Right cardiac atrium (tissue), 5 donors: ENCODE measurements at regions not wholly inside any gene's neighbourhood (a gene's known extent, or its start where the extent isn't known, plus 50 kb on each side); places are given as distances from the start of the nearest gene placed in this dataset.

Experiments used
- ATAC-seq, 2 donors: fragments of 200-7000 bp; cut with Tn5 transposase; one replicate each; pipeline versions ENCODE4 v1.8.0 to v1.9.1; 2020; ENCODE audit warnings: moderate library complexity in 2 of 2, mild to moderate bottlenecking in 1 of 2
- DNase-seq, 3 donors: peaks; one replicate each; pipeline ENCODE4 v3.0.0-alpha.2; 2020
- H3K27ac ChIP-seq: one replicate; pipeline ENCODE4 v1.5.1; 2013; ENCODE audit warnings: mild to moderate bottlenecking, low read length, control low read depth, moderate library complexity
- H3K27me3 ChIP-seq: one replicate; pipeline ENCODE4 v1.6.1; 2013; ENCODE audit not compliant: control insufficient read depth, insufficient read depth
- H3K4me1 ChIP-seq: one replicate; pipeline ENCODE4 v1.6.1; 2013; ENCODE audit warnings: low read length; ENCODE audit not compliant: control insufficient read depth, insufficient read depth
- H3K4me3 ChIP-seq: one replicate; pipeline ENCODE4 v1.5.1; 2013; ENCODE audit warnings: low read length, control low read depth
- H3K9me3 ChIP-seq: one replicate; pipeline ENCODE4 v1.6.1; 2013; ENCODE audit warnings: low read length; ENCODE audit not compliant: control insufficient read depth
- WGBS: extraction: QIAGEN DNeasy Blood & Tissue Kit; methylation state at CpG from one replicate; pipeline ENCODE4 v1.1.7; 2013; 5-methylcytosine and 5-hydroxymethylcytosine counted together
- intact Hi-C, 4 donors: fragments of 100-400 bp; cut with DNase I; formaldehyde crosslinking; loops; one replicate each; pipeline versions ENCODE4 v1.11.0 to v1.14.0; 2022 to 2023
- donor health status: healthy with polysubstance abuse.
- donor health status: DM: no; HTN: yes; CAD: no.
- donor health status: DM: no; HTN: no; CAD: no.
- donor health status: DM: no; HTN: yes; CAD: no; lungs with severe emphysema.
- donor health status: DM: yes; HTN: yes; CAD: no.

GRCh38 chr6:9511157-9511556 is 903.7 kb downstream of the TFAP2A start:
- ATAC-seq = no peak
- Histone ChIP-seq H3K27ac (no peak overlapping the region), H3K4me3 (no peak overlapping the region), H3K27me3 (no peaks in the 10 kb centered on the region), H3K4me1 (no peaks in the 10 kb centered on the region), H3K9me3 (peaks cover 1% of the 10 kb centered on the region)
- intact Hi-C loops = no loop called here
- DNase-seq = no peak
- WGBS = 73% methylated on average over 1 of the region's 1 CpG

DNA sequence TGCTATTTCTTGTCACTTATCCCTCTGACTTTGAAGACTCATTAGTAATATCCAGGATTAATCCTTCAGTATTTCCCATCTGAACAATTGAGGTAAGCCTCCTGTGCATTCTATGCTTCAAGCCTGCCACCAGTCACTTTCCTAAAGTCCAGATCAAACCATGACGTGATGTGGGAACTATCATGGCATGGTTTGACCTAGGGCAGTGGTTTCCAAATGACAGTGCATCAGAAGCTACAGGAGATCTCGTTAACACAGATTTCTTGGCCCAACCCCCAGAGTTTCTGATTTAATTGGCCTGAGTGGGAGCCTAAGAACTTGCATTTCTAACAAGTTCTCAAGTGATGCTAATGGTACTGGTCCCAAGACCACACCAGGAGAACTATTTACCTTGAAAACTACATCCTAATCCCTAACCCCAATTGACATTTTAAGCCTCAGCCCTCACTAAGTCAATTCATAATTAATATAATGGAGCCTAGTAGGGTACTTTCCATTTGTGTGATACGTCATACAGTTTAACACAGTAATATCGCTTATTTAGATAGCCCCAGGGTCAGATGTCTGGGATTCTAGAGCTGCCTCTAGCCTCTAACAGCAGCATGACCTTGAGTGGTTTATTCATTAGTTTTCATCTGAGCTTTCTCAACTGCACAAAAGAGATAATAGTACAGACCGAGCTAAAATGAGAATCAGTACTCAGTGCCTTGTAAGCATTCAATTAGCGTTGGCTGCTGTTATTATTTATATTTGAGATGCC is 907.6 kb downstream of the TFAP2A start:
- WGBS = 81% methylated on average over 6 of the region's 6 CpGs
- no peaks in the 10 kb centered on the region for H3K27me3 ChIP-seq
- DNase-seq = no peak

GRCh38 chr6:9504191-9504590 is 910.7 kb downstream of the TFAP2A start:
- no peak for DNase-seq
- Histone ChIP-seq H3K27ac (no peak overlapping the region), H3K4me3 (no peak overlapping the region), H3K9me3 (peaks cover 1% of the 10 kb centered on the region), H3K4me1 (no peaks in the 10 kb centered on the region), H3K27me3 (no peaks in the 10 kb centered on the region)
- intact Hi-C loops = no loop called here
- no peak for ATAC-seq
- WGBS = 74% methylated on average over 2 of the region's 2 CpGs

More for the DNA sequence above, 907.6 kb downstream of the TFAP2A start:
- Histone ChIP-seq H3K27ac (no peak overlapping the region), H3K9me3 (peaks cover 1% of the 10 kb centered on the region), H3K4me3 (no peak overlapping the region), H3K4me1 (no peaks in the 10 kb centered on the region)
- intact Hi-C loops = no loop called here
- ATAC-seq = no peak

GRCh38 chr6:9503111-9503761 is 911.6 kb downstream of the TFAP2A start:
- H3K27ac ChIP-seq = no peak overlapping the region
- no peaks in the 10 kb centered on the region for H3K4me1 ChIP-seq
- ATAC-seq = no peak
- H3K27me3 ChIP-seq = no peaks in the 10 kb centered on the region
- no peak for DNase-seq
- intact Hi-C loops = no loop called here
- 45% methylated on average over 7 of the region's 7 CpGs for WGBS
- no peak overlapping the region for H3K4me3 ChIP-seq
- peaks cover 1% of the 10 kb centered on the region for H3K9me3 ChIP-seq

DNA sequence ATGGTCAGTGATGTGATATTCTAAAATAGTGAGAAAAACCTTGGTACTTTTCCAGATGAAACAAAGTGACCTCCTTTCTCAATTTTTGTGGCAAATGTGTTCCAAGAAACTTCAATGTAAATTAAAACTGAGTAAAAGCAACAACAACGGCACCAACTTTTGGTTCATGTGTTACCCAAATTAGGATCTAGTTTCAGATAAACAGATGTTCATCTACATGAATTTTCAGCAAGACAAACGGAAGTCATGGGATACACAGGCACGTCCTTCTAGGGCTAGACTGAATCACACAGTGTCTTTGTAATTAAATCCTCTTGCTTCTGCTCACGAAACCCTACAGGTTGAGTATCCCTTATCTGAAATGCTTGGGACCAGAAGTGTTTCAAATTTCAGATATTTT is 915.2 kb downstream of the TFAP2A start:
- intact Hi-C loops = no loop called here

DNA sequence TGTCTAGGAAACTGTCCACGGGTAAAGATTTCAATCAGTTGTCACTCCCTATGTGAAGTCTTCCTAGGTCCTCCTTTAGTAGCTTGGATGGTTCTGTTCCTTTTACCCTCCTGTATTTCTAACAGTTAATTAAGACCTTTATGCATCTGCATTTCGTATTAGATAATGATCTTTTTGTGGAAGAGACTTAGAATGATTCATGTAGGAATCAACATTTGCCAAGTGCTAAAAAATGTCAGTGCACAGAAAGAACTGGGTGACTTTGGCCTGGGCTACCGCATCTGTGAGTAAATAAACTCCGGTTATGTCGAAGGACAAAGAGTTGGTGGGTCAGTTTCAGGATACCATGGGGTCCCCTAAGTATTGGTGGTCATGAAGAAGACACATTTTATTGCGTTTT is 918.0 kb downstream of the TFAP2A start:
- intact Hi-C loops = no loop called here
- ATAC-seq (no peak), DNase-seq (no peak)
- no peaks in the 10 kb centered on the region for H3K27me3 ChIP-seq
- H3K27ac ChIP-seq = no peak overlapping the region
- WGBS = 72% methylated on average over 6 of the region's 6 CpGs
- H3K4me3 ChIP-seq = no peak overlapping the region
- H3K9me3 ChIP-seq = no peaks in the 10 kb centered on the region
- no peaks in the 10 kb centered on the region for H3K4me1 ChIP-seq

More for the DNA sequence above, 915.2 kb downstream of the TFAP2A start:
- WGBS = 72% methylated on average over 4 of the region's 4 CpGs
- Histone ChIP-seq H3K27ac (no peak overlapping the region), H3K4me3 (no peak overlapping the region), H3K27me3 (no peaks in the 10 kb centered on the region), H3K9me3 (no peaks in the 10 kb centered on the region), H3K4me1 (no peaks in the 10 kb centered on the region)
- no peak for ATAC-seq
- DNase-seq = no peak

GRCh38 chr6:9494864-9495263 is 920.0 kb downstream of the TFAP2A start:
- DNase-seq (no peak), ATAC-seq (no peak)
- Histone ChIP-seq H3K27ac (no peak overlapping the region), H3K9me3 (no peaks in the 10 kb centered on the region), H3K27me3 (no peaks in the 10 kb centered on the region), H3K4me3 (no peak overlapping the region), H3K4me1 (no peaks in the 10 kb centered on the region)
- intact Hi-C loops = no loop called here
- WGBS = 29% methylated on average over 1 of the region's 1 CpG

DNA sequence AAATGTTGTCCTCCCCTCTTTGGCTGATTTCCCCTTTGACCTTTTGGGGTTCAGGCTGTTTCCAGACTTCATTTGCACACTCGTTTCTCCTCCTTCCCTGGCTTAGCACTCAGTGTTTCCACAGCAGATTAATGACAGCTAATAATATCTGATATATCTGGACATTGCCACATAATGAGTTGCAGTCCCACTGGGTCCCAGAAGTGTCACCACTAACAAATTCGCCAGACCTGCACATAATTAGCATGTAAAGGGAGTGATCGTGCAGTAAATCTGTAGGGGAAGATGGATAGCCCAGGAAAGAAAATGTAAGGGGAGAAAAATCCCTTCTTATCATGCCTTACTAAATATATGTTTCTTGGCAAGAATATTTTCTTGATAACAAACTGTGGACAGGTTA is 922.1 kb downstream of the TFAP2A start:
- intact Hi-C loops = no loop called here
- no peak for DNase-seq
- Histone ChIP-seq H3K9me3 (no peaks in the 10 kb centered on the region), H3K27ac (no peak overlapping the region), H3K27me3 (no peaks in the 10 kb centered on the region), H3K4me3 (no peak overlapping the region), H3K4me1 (no peaks in the 10 kb centered on the region)
- ATAC-seq = no peak
- 26% methylated on average over 3 of the region's 3 CpGs for WGBS

- no peaks in the 10 kb centered on the region for H3K27me3 ChIP-seq
- DNase-seq = no peak
- ATAC-seq = no peak
- H3K27ac ChIP-seq = no peak overlapping the region
- H3K4me1 ChIP-seq = no peaks in the 10 kb centered on the region
- 57% methylated on average over 3 of the region's 3 CpGs for WGBS
- intact Hi-C loops = no loop called here
- no peak overlapping the region for H3K4me3 ChIP-seq
- no peaks in the 10 kb centered on the region for H3K9me3 ChIP-seq
These were observed 927.7 kb downstream of the TFAP2A start for GRCh38 chr6:9487128-9487527.

DNA sequence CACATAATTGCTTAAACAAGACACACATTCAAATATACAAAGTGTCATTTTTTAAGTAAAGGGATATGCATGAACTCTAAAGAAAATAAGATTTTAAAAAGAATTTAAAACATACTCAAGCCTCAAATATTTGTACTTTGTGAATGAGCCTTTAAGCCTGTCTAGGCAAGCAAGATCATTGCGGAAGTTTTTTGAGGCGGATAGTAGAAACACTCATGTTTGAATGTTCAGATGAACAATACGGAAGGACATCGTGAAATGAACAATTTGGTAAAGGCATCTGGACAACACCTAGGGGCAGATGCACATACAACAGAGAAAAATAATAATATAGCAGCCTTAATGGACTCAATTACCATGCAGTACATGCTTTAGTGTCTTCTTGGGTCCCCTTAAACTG is 928.9 kb downstream of the TFAP2A start:
- H3K4me1 ChIP-seq = no peaks in the 10 kb centered on the region
- no peaks in the 10 kb centered on the region for H3K9me3 ChIP-seq
- no peak for ATAC-seq
- H3K27ac ChIP-seq = no peak overlapping the region
- DNase-seq = no peak
- H3K27me3 ChIP-seq = no peaks in the 10 kb centered on the region
- WGBS = 95% methylated on average over 4 of the region's 4 CpGs
- intact Hi-C loops = no loop called here
- no peak overlapping the region for H3K4me3 ChIP-seq

- Histone ChIP-seq H3K9me3 (no peaks in the 10 kb centered on the region), H3K4me1 (no peaks in the 10 kb centered on the region), H3K27me3 (no peaks in the 10 kb centered on the region), H3K4me3 (no peak overlapping the region), H3K27ac (no peak overlapping the region)
- DNase-seq = no peak
- WGBS = 59% methylated on average over 1 of the region's 1 CpG
- ATAC-seq = no peak
- intact Hi-C loops = no loop called here
These were observed 930.2 kb downstream of the TFAP2A start for GRCh38 chr6:9484686-9485085.
